Large intestine (tissue), 3 donors: ENCODE measurements at regions not wholly inside any gene's neighbourhood (a gene's known extent, or its start where the extent isn't known, plus 50 kb on each side); places are given as distances from the start of the nearest gene placed in this dataset.
A peak's percentile ranks its signal among the peaks of the same experiment; 100 is the strongest.

Experiments used
- DNase-seq, 2 donors: peaks; one replicate each; pipeline versions ENCODE4 v3.0.0 to v3.0.0-alpha.2; 2013
- H3K27ac ChIP-seq: one replicate; pipeline ENCODE4 v1.5.1; 2013; ENCODE audit warnings: low read length
- H3K27me3 ChIP-seq: 2 replicates; pipeline ENCODE4 v1.6.1; 2013; ENCODE audit warnings: low read length; ENCODE audit not compliant: control insufficient read depth, insufficient read depth
- H3K36me3 ChIP-seq: 2 replicates; pipeline ENCODE4 v1.6.1; 2013; ENCODE audit warnings: low read length; ENCODE audit not compliant: control insufficient read depth, insufficient read depth
- H3K4me1 ChIP-seq: one replicate; pipeline ENCODE4 v1.6.1; 2013; ENCODE audit warnings: low read length; ENCODE audit not compliant: control insufficient read depth, insufficient read depth
- H3K4me3 ChIP-seq: one replicate; pipeline ENCODE4 v1.5.1; 2013; ENCODE audit warnings: low read length
- H3K9me3 ChIP-seq: one replicate; pipeline ENCODE4 v1.6.1; 2013; ENCODE audit warnings: mild to moderate bottlenecking, low read depth, low read length, moderate library complexity; ENCODE audit not compliant: control insufficient read depth
- WGBS: methylation state at CpG from one replicate; pipeline ENCODE4 v1.1.5; 2013; ENCODE audit warnings: low lambda C conversion rate; ENCODE audit not compliant: insufficient coverage; 5-methylcytosine and 5-hydroxymethylcytosine counted together

DNA sequence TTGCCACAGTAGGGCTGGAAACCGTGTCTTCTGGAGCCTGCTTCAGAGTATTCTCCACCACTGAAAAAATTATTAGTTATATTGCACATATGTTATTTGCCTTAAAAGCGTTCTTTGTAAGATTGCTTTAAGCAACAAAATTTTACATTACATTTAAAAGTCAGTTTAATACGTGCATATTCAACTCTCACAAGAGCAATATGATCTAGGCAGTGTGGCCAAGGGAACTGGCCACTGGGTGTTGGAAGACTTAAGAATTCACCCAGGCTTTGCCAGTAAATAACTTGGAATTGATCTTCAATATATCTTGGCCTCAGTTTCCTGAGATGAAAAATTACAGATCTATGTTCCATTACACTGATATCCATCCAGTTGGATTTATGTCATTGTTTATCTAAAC is 694.4 kb downstream of the EFNA5 start:
- no peaks in the 10 kb centered on the region for H3K9me3 ChIP-seq
- H3K27me3 ChIP-seq, result no peaks in the 10 kb centered on the region
- no CpG with 5 or more reads among the region's 3 CpGs for WGBS
- H3K4me1 ChIP-seq, result no peaks in the 10 kb centered on the region
- no peak for DNase-seq
- H3K36me3 ChIP-seq, result no peaks in the 10 kb centered on the region
- H3K27ac ChIP-seq, result no peak overlapping the region
- H3K4me3 ChIP-seq, result no peak overlapping the region

DNA sequence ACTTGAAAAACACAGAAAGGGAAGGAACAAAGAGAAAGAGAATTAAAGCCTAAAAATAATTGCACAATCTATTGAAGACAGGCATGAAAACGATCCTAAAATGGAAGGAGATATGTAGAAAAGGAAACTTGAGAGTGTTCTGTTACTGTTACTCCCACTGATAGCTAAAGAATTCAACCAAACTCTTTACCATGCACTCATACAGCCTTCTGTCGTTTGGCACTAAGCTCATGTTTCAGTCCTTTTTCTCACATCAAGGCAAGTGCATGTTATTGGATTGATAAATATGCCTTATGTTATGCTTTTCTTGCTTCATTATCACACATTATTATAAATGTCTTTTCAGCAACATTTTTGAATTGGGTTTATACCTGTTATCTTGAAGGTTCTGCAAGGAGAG is 696.5 kb downstream of the EFNA5 start:
- Histone ChIP-seq H3K27me3 (no peaks in the 10 kb centered on the region), H3K4me3 (no peak overlapping the region), H3K27ac (no peak overlapping the region), H3K36me3 (no peaks in the 10 kb centered on the region), H3K9me3 (no peaks in the 10 kb centered on the region), H3K4me1 (no peaks in the 10 kb centered on the region)
- 78% methylated on average over 1 of the region's 2 CpGs for WGBS
- no peak for DNase-seq

DNA sequence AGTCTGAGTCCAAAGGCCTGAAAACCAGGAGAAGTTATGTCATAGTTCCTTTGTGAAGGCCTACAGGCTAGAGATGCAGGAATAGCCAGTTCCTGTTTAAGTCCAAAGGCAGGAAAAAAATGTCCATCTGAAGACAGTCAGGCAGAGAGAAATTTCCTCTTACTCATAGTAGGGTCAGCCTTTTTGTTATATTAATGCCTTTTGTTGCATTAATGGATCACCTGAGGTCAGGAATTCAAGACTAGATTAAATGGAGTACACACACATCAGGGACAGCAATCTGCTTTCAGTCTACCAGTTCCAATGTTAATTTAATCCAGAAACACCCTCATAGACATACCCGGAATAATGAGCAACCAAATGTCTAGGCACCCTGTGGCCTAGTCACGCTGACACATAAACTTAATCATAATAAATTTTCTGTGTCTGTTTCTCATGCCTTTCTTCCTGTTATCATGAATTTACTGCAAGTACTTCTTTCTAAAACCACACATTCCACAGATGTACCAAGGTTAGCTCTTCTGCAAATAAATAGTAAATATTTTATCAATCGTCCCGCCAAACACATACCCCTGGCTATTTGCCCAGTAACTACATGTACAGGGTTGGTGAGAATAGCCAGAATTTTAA is 703.9 kb downstream of the EFNA5 start:
- H3K36me3 ChIP-seq, result no peaks in the 10 kb centered on the region
- 80% methylated on average over 1 of the region's 4 CpGs for WGBS
- H3K27ac ChIP-seq, result no peak overlapping the region
- no peaks in the 10 kb centered on the region for H3K27me3 ChIP-seq
- DNase-seq, result no peak
- no peak overlapping the region for H3K4me3 ChIP-seq
- H3K4me1 ChIP-seq, result no peaks in the 10 kb centered on the region
- no peaks in the 10 kb centered on the region for H3K9me3 ChIP-seq

DNA sequence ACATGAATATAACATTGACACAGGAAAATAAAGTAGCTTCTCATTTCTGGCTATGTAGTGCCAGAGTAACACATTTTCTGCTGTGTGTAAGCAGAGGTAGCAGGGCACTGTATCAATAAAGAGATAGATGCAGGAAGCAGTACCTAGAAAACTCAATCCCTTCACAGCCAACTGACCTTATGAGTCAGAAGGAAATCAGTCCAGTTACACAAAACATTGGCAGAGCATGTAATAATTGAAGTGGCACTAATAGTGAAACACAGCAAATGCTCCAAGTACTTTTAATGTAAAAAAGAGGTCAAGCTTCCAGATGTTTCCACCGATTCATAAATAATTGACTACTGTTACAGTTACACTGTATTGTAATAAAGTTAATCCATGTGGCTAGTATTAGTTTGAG is 706.6 kb downstream of the EFNA5 start:
- Histone ChIP-seq H3K4me1 (no peaks in the 10 kb centered on the region), H3K27me3 (no peaks in the 10 kb centered on the region), H3K36me3 (no peaks in the 10 kb centered on the region), H3K27ac (no peak overlapping the region), H3K4me3 (no peak overlapping the region), H3K9me3 (no peaks in the 10 kb centered on the region)
- WGBS, result no CpG with 5 or more reads among the region's 1 CpG
- no peak for DNase-seq

DNA sequence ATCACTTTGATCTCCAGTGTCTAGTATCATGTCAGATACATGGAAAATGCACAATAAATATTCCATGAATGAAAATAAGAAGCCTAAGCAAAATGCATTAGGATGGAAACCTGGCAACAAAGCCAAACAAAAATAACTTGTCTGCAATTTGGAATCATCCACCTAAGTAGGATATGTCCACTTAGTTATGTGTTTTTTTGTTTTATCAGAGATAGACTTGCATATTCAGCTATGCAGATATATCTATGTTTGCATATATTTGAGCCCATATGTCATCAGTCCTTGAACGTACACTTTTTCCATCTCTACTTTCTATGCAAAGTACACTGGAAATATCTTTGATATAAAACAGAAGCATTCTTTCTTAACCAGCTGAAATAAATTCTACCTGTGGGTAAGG is 707.1 kb downstream of the EFNA5 start:
- no peak overlapping the region for H3K27ac ChIP-seq
- H3K4me3 ChIP-seq, result no peak overlapping the region
- no peaks in the 10 kb centered on the region for H3K9me3 ChIP-seq
- no peaks in the 10 kb centered on the region for H3K4me1 ChIP-seq
- no peaks in the 10 kb centered on the region for H3K27me3 ChIP-seq
- no peak for DNase-seq
- H3K36me3 ChIP-seq, result no peaks in the 10 kb centered on the region
- WGBS, result no CpG with 5 or more reads among the region's 1 CpG

DNA sequence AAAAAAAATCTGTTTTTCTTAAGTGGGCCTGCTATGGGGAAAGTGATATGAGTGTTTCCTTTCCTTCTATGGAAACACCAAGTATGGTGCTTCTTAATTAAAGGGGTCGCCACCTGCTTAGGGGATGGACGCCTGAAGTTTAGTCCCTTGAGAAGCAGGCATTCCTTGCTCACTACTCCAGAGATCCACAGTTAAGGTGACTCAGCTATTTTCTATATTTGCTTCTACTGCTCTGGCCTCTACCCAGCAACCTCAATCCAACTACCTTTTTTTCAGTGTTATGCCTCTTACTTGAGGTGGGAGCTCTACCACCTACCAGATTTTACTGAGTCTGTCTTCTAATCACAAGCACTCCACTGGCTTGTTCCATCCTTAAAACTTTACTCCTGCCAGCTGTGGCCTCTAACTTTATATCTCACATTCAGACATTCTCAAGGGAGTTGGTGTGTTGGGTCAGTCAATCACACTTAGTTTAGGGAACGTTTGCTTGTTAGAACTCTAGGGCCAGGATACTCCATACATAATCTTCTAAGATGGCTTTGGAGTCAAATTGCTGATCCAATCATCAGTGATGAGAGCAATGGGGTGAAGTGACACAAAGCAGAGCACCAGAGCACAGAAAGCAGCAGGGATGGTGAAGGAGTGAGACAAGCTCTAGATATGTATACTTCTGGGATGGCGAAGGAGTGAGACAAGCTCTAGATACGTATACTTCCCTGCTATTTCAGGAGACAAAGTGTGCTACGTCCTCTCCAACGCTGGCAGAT is 708.1 kb downstream of the EFNA5 start:
- Histone ChIP-seq H3K27ac (no peak overlapping the region), H3K4me3 (no peak overlapping the region), H3K27me3 (no peaks in the 10 kb centered on the region), H3K36me3 (no peaks in the 10 kb centered on the region), H3K9me3 (no peaks in the 10 kb centered on the region), H3K4me1 (no peaks in the 10 kb centered on the region)
- DNase-seq, result no peak
- no CpG with 5 or more reads among the region's 7 CpGs for WGBS

DNA sequence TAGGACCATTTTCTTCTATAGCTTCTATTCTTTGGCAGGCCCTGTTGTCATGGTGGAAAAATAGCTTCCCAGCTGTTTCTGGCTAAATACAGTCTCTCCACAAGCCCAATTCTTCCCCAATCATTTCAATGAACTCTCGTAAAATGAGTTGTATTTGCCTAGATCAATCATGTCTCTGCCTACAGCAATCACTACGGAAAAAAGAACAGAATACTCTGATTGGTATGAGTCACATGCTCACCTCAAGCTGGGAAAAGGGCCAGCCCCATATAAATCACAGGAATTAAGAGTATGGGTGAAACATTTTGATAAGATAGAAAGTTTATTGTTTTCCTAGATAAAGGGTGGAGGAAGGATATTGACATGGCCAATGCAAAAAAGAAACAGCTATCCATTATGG is 711.4 kb downstream of the EFNA5 start:
- H3K4me3 ChIP-seq, result no peak overlapping the region
- no peaks in the 10 kb centered on the region for H3K4me1 ChIP-seq
- WGBS, result no CpG with 5 or more reads among the region's 2 CpGs
- no peaks in the 10 kb centered on the region for H3K27me3 ChIP-seq
- no peaks in the 10 kb centered on the region for H3K36me3 ChIP-seq
- no peak overlapping the region for H3K27ac ChIP-seq
- DNase-seq, result no peak
- no peaks in the 10 kb centered on the region for H3K9me3 ChIP-seq

DNA sequence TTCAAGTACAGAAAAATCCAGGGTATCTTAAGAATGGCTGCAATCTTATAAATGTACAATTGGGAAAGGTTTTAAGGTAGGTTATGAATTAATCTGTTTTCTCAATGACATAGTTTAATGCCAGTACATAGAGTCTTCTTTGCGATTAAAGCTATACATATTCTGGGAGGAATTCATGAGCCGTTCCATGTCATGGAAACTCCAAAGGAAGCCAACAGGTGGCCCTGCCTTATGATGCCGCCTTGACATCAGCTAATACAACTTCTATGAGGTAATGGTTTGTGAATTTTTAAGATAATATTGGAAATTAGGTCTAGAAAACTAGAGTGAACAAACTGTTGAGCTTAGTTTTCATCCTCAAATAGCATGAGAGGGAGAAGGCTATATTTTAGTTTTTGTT is 713.4 kb downstream of the EFNA5 start:
- H3K9me3 ChIP-seq, result no peaks in the 10 kb centered on the region
- no peaks in the 10 kb centered on the region for H3K4me1 ChIP-seq
- no peak for DNase-seq
- H3K27ac ChIP-seq, result no peak overlapping the region
- WGBS, result 100% methylated on average over 1 of the region's 3 CpGs
- H3K36me3 ChIP-seq, result no peaks in the 10 kb centered on the region
- no peaks in the 10 kb centered on the region for H3K27me3 ChIP-seq
- H3K4me3 ChIP-seq, result no peak overlapping the region

DNA sequence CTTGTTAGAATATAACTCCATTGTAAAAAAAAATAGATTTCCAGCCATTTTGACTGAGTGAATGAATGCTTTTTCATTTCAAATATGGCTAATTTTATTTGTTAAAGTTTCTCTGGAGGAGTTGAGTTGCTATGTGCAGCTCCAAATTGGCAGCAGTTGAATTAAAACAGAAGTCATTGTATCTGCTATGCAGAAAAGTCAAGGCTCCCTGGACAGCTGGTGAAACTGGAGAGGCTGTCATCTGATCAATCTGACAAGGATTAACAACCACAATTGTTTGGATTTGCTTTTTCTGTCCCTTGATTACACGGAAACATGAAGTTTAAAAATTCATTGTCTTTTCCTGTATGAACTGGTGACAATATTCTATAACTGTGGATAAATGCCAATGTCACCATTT is 713.9 kb downstream of the EFNA5 start:
- no peaks in the 10 kb centered on the region for H3K36me3 ChIP-seq
- no peaks in the 10 kb centered on the region for H3K4me1 ChIP-seq
- H3K27me3 ChIP-seq, result no peaks in the 10 kb centered on the region
- H3K9me3 ChIP-seq, result no peaks in the 10 kb centered on the region
- H3K27ac ChIP-seq, result no peak overlapping the region
- no CpG with 5 or more reads among the region's 1 CpG for WGBS
- DNase-seq, result no peak
- H3K4me3 ChIP-seq, result no peak overlapping the region

DNA sequence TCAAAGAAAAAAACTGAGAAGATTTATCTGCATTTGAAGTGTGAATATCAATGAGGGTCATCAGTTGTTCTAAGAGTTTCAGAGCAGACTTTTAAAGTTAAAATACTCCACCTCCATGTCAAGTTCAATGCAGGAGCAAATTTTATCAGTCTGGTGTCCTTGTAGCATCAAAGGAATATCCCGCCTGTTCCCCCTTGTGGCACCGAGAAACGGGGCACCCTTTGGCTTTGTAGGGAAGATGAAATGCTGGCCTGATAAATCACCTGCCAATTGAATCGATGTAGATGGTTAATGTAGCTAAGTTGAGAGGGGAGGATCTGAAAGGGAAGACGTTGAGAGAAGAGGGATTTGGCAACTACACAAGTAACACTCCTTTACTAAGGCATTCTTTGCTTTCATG is 714.5 kb downstream of the EFNA5 start:
- no peaks in the 10 kb centered on the region for H3K27me3 ChIP-seq
- H3K4me3 ChIP-seq, result no peak overlapping the region
- DNase-seq, result no peak
- no peaks in the 10 kb centered on the region for H3K4me1 ChIP-seq
- no peak overlapping the region for H3K27ac ChIP-seq
- no peaks in the 10 kb centered on the region for H3K36me3 ChIP-seq
- no peaks in the 10 kb centered on the region for H3K9me3 ChIP-seq
- 80% methylated on average over 2 of the region's 5 CpGs for WGBS

DNA sequence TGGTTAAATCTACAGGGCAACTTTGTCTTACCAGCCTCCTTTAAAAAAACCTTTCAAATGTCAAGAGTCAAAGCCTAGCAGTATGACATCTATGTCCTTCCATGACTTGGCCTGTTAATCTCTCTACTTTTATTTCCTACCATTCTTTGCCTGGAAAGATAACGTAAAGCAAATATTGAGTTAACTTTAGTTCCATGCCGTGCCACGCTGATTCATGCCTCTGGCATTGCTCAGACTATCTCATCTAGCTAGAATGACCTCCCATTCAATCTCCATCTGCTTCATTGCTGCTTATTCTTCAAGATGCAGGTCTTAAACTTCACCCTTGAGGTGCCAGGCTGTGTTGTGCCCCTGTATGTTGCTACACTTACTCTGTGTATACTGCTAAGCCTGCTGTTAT is 729.8 kb downstream of the EFNA5 start:
- Histone ChIP-seq H3K27ac (no peak overlapping the region), H3K4me1 (no peaks in the 10 kb centered on the region), H3K36me3 (no peaks in the 10 kb centered on the region), H3K27me3 (no peaks in the 10 kb centered on the region), H3K4me3 (no peak overlapping the region), H3K9me3 (no peaks in the 10 kb centered on the region)
- WGBS, result no CpG with 5 or more reads among the region's 3 CpGs
- peak; percentile 4 to 35 for DNase-seq
